Type B pancreatic cell (in vitro differentiated cells): ENCODE measurements at regions not wholly inside any gene's neighbourhood (a gene's known extent, or its start where the extent isn't known, plus 50 kb on each side); places are given as distances from the start of the nearest gene placed in this dataset.

Source experiments
- DNase-seq: peaks from one replicate; pipeline ENCODE4 v3.0.0; 2021; ENCODE audit warnings: mixed read lengths; ENCODE audit not compliant: unreplicated experiment; ENCODE audit errors: extremely low spot score
- H3K27ac Mint-ChIP-seq: 2 replicates; pipeline ENCODE4 v1.8.0; 2021; ENCODE audit warnings: mild to moderate bottlenecking, mixed read lengths
- H3K27me3 Mint-ChIP-seq: 2 replicates; pipeline ENCODE4 v1.8.0; 2021; ENCODE audit warnings: mixed read lengths
- H3K36me3 Mint-ChIP-seq: 2 replicates; pipeline ENCODE4 v1.8.0; 2021; ENCODE audit warnings: mixed read lengths
- H3K4me1 Mint-ChIP-seq: one replicate; pipeline ENCODE4 v1.8.0; 2021; ENCODE audit warnings: mixed read lengths; ENCODE audit not compliant: unreplicated experiment
- H3K4me3 Mint-ChIP-seq: 2 replicates; pipeline ENCODE4 v1.8.0; 2021; ENCODE audit warnings: mild to moderate bottlenecking, mixed read lengths
- H3K9me3 Mint-ChIP-seq: 2 replicates; pipeline ENCODE4 v1.8.0; 2021; ENCODE audit warnings: mixed read lengths
- TF ChIP-seq, protein P1 (sequence below): fragments of 200-600 bp; sonication (generic); conservative IDR thresholded peaks from 2 replicates; pipeline ENCODE4 v1.5.0; 2021; ENCODE audit warnings: antibody characterized with exemption, mild to moderate bottlenecking

DNA sequence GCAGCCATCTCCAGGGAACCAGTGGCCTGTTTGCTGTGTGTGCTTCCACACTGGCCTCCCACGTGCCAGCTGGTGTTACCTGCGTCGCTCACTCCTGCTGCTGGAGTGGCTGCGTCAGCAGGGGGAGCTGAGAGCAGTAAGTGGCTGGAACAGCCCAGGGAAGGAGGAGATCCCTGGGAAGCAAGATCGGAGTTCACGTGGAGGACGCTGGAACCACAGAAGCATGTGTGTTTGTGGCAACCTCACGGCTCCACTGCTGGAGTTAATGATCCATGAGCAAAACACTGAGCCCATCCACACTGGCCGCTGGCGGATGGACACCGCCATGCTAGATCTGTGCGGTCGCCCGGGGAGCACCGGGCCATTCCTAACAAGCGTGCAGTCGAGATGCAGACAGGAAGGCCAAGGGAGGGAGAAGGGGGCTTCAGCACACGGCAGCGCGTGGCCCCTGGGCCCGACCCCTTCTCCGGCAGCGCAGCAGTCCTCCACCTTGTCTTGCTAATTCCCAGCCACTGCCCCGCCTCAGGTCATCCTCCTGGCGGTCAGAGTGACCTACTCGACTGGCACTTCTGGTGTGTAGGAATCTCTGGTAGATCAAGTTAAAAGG lies 68.5 kb upstream of the EEPD1 start:
- H3K27ac Mint-ChIP-seq: no peak overlapping the region
- H3K36me3 Mint-ChIP-seq: peaks cover 5% of the 10 kb centered on the region
- no peaks in the 10 kb centered on the region for H3K27me3 Mint-ChIP-seq
- TF ChIP-seq, protein P1, sequence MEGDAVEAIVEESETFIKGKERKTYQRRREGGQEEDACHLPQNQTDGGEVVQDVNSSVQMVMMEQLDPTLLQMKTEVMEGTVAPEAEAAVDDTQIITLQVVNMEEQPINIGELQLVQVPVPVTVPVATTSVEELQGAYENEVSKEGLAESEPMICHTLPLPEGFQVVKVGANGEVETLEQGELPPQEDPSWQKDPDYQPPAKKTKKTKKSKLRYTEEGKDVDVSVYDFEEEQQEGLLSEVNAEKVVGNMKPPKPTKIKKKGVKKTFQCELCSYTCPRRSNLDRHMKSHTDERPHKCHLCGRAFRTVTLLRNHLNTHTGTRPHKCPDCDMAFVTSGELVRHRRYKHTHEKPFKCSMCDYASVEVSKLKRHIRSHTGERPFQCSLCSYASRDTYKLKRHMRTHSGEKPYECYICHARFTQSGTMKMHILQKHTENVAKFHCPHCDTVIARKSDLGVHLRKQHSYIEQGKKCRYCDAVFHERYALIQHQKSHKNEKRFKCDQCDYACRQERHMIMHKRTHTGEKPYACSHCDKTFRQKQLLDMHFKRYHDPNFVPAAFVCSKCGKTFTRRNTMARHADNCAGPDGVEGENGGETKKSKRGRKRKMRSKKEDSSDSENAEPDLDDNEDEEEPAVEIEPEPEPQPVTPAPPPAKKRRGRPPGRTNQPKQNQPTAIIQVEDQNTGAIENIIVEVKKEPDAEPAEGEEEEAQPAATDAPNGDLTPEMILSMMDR: peak; percentile 36
- H3K9me3 Mint-ChIP-seq: peaks cover 7% of the 10 kb centered on the region
- H3K4me1 Mint-ChIP-seq: peaks cover 4% of the 10 kb centered on the region
- no peak for DNase-seq
- no peak overlapping the region for H3K4me3 Mint-ChIP-seq

DNA sequence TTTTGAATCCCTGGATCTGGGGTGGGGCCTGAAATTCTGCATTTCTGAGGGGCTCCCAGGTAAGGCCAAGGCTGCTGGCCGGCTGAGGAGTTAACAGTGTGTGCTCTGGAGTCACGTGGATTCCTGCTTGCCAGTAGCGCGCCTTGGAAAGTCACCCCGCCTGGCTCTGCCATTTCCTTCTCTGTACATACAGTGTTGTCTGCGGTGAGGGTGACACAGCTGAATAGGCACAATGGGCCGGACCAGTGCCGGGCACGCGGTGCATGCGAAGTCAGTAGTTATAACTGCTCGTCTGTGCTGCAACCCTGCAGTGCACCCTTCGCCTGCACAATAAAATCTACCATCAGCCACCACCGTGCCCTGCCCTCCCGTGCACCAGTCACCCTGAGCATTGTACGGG lies 68.0 kb upstream of the EEPD1 start:
- no peak overlapping the region for H3K4me3 Mint-ChIP-seq

DNA sequence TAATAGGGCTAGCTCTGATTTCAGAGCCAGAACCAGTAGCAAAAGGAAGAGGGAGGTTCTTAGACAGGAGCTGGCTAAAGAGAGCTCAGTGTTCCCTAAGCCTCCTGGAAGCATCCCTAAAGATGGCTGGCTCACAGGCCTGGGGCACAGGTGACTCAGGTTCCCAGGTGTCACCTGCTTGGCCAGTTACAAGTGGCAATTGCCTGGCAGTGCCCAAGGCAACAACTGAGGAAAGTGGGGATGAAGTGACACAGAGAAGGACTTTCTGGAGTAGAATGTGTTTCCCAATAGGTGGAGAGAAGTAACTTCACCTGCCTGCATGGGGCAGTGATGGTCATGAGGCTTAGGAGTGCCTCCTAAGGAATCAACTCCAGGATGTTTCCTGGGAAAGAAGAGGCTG lies 66.5 kb upstream of the EEPD1 start:
- TF ChIP-seq, protein P1: no peak
- DNase-seq: no peak
- H3K27me3 Mint-ChIP-seq: no peaks in the 10 kb centered on the region
- peaks cover 7% of the 10 kb centered on the region for H3K4me1 Mint-ChIP-seq
- peaks cover 5% of the 10 kb centered on the region for H3K36me3 Mint-ChIP-seq
- H3K27ac Mint-ChIP-seq: no peak overlapping the region
- no peak overlapping the region for H3K4me3 Mint-ChIP-seq
- H3K9me3 Mint-ChIP-seq: peaks cover 7% of the 10 kb centered on the region

More for the DNA sequence above, 68.0 kb upstream of the EEPD1 start:
- no peak overlapping the region for H3K27ac Mint-ChIP-seq
- TF ChIP-seq, protein P1: no peak
- peaks cover 4% of the 10 kb centered on the region for H3K4me1 Mint-ChIP-seq
- H3K36me3 Mint-ChIP-seq: peaks cover 5% of the 10 kb centered on the region
- DNase-seq: no peak
- no peaks in the 10 kb centered on the region for H3K27me3 Mint-ChIP-seq
- peaks cover 7% of the 10 kb centered on the region for H3K9me3 Mint-ChIP-seq

DNA sequence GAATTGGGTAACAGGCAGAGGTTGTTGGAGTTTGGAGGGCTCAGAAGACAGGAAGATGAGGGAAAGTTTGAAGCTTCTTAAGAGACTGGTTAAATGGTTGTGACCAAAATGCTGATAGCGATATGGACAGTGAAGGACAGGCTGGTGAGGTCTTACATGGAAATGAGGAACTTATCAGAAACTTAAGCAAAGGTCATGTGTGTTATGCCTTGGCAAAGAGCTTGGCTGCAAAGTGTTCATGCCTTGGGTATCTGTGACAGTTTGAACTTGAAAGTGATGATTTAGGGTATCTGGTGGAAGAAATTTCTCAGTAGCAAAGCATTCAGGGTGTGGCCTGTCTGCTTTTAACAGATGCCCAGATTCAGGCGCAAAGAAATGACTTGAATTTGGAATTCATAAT lies 64.5 kb upstream of the EEPD1 start:
- Mint-ChIP-seq H3K4me3 (no peak overlapping the region), H3K27ac (no peak overlapping the region), H3K36me3 (peaks cover 5% of the 10 kb centered on the region), H3K27me3 (no peaks in the 10 kb centered on the region), H3K4me1 (peaks cover 14% of the 10 kb centered on the region), H3K9me3 (peaks cover 18% of the 10 kb centered on the region)
- DNase-seq: no peak
- TF ChIP-seq, protein P1: no peak

DNA sequence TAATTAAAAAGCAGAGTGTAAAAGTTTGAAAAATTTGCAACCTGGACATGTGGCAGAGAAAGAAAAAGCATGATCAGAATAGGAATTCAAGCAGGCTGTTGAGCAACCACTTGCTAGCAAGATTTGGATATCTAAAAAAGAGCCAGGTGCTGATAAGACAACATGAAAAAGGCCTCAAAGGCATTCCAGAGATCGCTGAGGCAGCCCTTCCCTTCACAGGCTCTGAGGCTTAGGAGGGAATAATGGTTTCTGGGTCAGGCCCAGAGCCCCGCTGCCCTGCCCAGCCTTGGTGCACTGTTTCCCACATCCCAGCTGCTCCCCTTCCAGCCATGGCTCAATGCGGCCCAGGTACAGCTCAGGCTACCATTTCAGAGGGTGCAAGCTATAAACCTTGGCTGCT lies 64.1 kb upstream of the EEPD1 start:
- H3K27ac Mint-ChIP-seq: no peak overlapping the region
- H3K36me3 Mint-ChIP-seq: peaks cover 5% of the 10 kb centered on the region
- TF ChIP-seq, protein P1: no peak
- H3K4me3 Mint-ChIP-seq: no peak overlapping the region
- no peak for DNase-seq
- H3K27me3 Mint-ChIP-seq: no peaks in the 10 kb centered on the region
- peaks cover 20% of the 10 kb centered on the region for H3K9me3 Mint-ChIP-seq
- H3K4me1 Mint-ChIP-seq: peaks cover 14% of the 10 kb centered on the region
